ENCODE measurements at regions not wholly inside any gene's neighbourhood (a gene's known extent, or its start where the extent isn't known, plus 50 kb on each side); places are given as distances from the start of the nearest gene placed in this dataset.

- no peak for TF ChIP-seq POLR2A (IDR thresholded peaks at IDR 0.05; ENCODE audit: low read length)
- no peak for TF ChIP-seq GATA1 (IDR thresholded peaks at IDR 0.05; ENCODE audit: low read depth, low read length)
Measured at GRCh38 chr5:60510049-60510448, 189.9 kb downstream of the DEPDC1B start.

All from erythroblast (primary cell).